HCT116 (cell line): ENCODE measurements at regions not wholly inside any gene's neighbourhood (a gene's known extent, or its start where the extent isn't known, plus 50 kb on each side); places are given as distances from the start of the nearest gene placed in this dataset.

Source experiments
- ATAC-seq: fragments of 200-7000 bp; cut with Tn5 transposase; 2 replicates; pipeline ENCODE4 v1.9.1; 2020; ENCODE audit warnings: mild to moderate bottlenecking, moderate library complexity
- BruUV-seq: library from RNA; stranded (reverse); fragments of 400-500 nt; replicated peaks from 2 replicates; lab custom pipeline; 2021; lab: Mats Ljungman, UMichigan
- CTCF ChIA-PET: fragments of 300-600 bp; sonication (Branson Sonifier 250); formaldehyde crosslinking; loops from one replicate; lab custom pipeline; 2021; ENCODE audit warnings: antibody characterized with exemption; lab: Charles Lee
- POLR2A ChIA-PET: fragments of 300-600, 350-600 bp; sonication (Branson Sonifier 250); formaldehyde crosslinking; loops from one replicate; lab custom pipeline; 2021; ENCODE audit warnings: antibody characterized with exemption; lab: Charles Lee
- RAD21 ChIA-PET, 2 experiments: fragments of 300-600 bp; sonication (Branson Sonifier 250); formaldehyde crosslinking; loops; one replicate each; lab custom pipeline; 2023; ENCODE audit warnings: low total read pairs in 2 of 2; ENCODE audit not compliant: uncharacterized antibody in 2 of 2, unreplicated experiment in 2 of 2, low non-redundant PET in 1 of 2; lab: Charles Lee
- DNase-seq: peaks from one replicate; pipeline ENCODE4 v3.0.0-alpha.2; 2010; ENCODE audit warnings: low read depth, low spot score
- H2AFZ ChIP-seq: fragments of 200-600 bp; shearing (Covaris generic), sonication (generic); 2 replicates; pipeline ENCODE4 v1.6.1; 2017; ENCODE audit warnings: low read depth, mixed run types, mixed read lengths, antibody characterized with exemption, low read length; ENCODE audit not compliant: poor library complexity, severe bottlenecking
- H3K27ac ChIP-seq: 2 replicates; pipeline ENCODE4 v1.5.1; 2012; ENCODE audit warnings: low read depth, low read length
- H3K27me3 ChIP-seq: fragments of 200-600 bp; sonication (generic); 2 replicates; pipeline ENCODE4 v1.6.1; 2016; ENCODE audit warnings: mixed run types, low read length, mixed read lengths; ENCODE audit not compliant: insufficient read depth
- H3K36me3 ChIP-seq, 2 experiments: fragments of 200-500 bp in 1 of 2; fragments of 200-600 bp in 1 of 2; sonication (Bioruptor generic) in 1 of 2; sonication (generic) in 1 of 2; 2 replicates each; pipeline versions ENCODE4 v1.5.1 to v1.6.1; 2014 to 2016; ENCODE audit warnings: low read length in 2 of 2, inconsistent platforms in 1 of 2, mixed read lengths in 1 of 2, mixed run types in 1 of 2; ENCODE audit not compliant: insufficient read depth in 2 of 2, control insufficient read depth in 1 of 2
- H3K4me1 ChIP-seq, 2 experiments: fragments of 200-600 bp in 1 of 2; sonication (generic) in 1 of 2; 2 replicates each; pipeline versions ENCODE4 v1.5.1 to v1.6.1; 2012 to 2017; ENCODE audit warnings: low read length in 2 of 2, inconsistent platforms in 1 of 2, mild to moderate bottlenecking in 1 of 2, mixed read lengths in 1 of 2, mixed run types in 1 of 2, moderate library complexity in 1 of 2; ENCODE audit not compliant: insufficient read depth in 2 of 2, control insufficient read depth in 1 of 2
- H3K4me2 ChIP-seq: fragments of 200-600 bp; sonication (generic); 2 replicates; pipeline ENCODE4 v1.6.1; 2017; ENCODE audit warnings: mixed run types, low read length, mixed read lengths
- H3K4me3 ChIP-seq, 2 experiments: fragments of 200-600 bp in 1 of 2; sonication (generic) in 1 of 2; replicated peaks in 1 of 2; 2 replicates each; pipeline ENCODE4 v1.5.1; 2011 to 2016; ENCODE audit warnings: low read length in 2 of 2, control low read depth in 1 of 2, low read depth in 1 of 2, mild to moderate bottlenecking in 1 of 2, mixed read lengths in 1 of 2, mixed run types in 1 of 2
- H3K79me2 ChIP-seq: fragments of 200-600 bp; sonication (generic); 2 replicates; pipeline ENCODE4 v1.6.1; 2017; ENCODE audit warnings: mild to moderate bottlenecking, mixed run types, low read length, moderate library complexity, mixed read lengths; ENCODE audit not compliant: insufficient read depth
- H3K9ac ChIP-seq: fragments of 200-600 bp; sonication (generic); 2 replicates; pipeline ENCODE4 v1.6.1; 2016; ENCODE audit warnings: low read length, mixed read lengths
- H3K9me2 ChIP-seq: fragments of 200-600 bp; sonication (generic), shearing (Covaris generic); 2 replicates; pipeline ENCODE4 v1.6.1; 2017; ENCODE audit warnings: mixed run types, mild to moderate bottlenecking, moderate library complexity; ENCODE audit not compliant: insufficient read depth
- H3K9me3 ChIP-seq, 2 experiments: fragments of 200-500 bp in 1 of 2; fragments of 200-600 bp in 1 of 2; sonication (Bioruptor generic) in 1 of 2; sonication (generic) in 1 of 2; 2 replicates each; pipeline ENCODE4 v1.6.1; 2014 to 2017; ENCODE audit warnings: low read length in 2 of 2, mixed read lengths in 2 of 2, inconsistent platforms in 1 of 2, low read depth in 1 of 2, mild to moderate bottlenecking in 1 of 2, mixed run types in 1 of 2, moderate library complexity in 1 of 2; ENCODE audit not compliant: control insufficient read depth in 1 of 2, insufficient read depth in 1 of 2
- H4K20me1 ChIP-seq: fragments of 200-600 bp; sonication (generic), shearing (Covaris generic); 2 replicates; pipeline ENCODE4 v1.6.1; 2017; ENCODE audit warnings: mixed run types, mild to moderate bottlenecking, moderate library complexity; ENCODE audit not compliant: insufficient read depth
- CBX3 ChIP-seq: IDR thresholded peaks from 2 replicates; pipeline ENCODE4 v1.6.1; 2012; ENCODE audit warnings: low read depth
- CEBPB ChIP-seq: IDR thresholded peaks from 2 replicates; pipeline ENCODE4 v1.6.1; 2012; ENCODE audit warnings: low read depth
- EGR1 ChIP-seq: IDR thresholded peaks from 2 replicates; pipeline ENCODE4 v1.6.1; 2012; ENCODE audit warnings: low read depth
- ELF1 ChIP-seq: IDR thresholded peaks from 2 replicates; pipeline ENCODE4 v1.6.1; 2012; ENCODE audit warnings: low read depth, borderline replicate concordance
- EZH2phosphoT487 ChIP-seq: fragments of 200-600 bp; IDR thresholded peaks from 2 replicates; pipeline ENCODE4 v1.6.1; 2018; ENCODE audit warnings: antibody characterized with exemption, borderline replicate concordance
- REST ChIP-seq: IDR thresholded peaks from 2 replicates; pipeline ENCODE4 v1.6.1; 2012; ENCODE audit warnings: low read depth
- SP1 ChIP-seq: IDR thresholded peaks from 2 replicates; pipeline ENCODE4 v1.6.1; 2012; ENCODE audit warnings: low read depth
- YY1 ChIP-seq: IDR thresholded peaks from 2 replicates; pipeline ENCODE4 v1.6.1; 2011; ENCODE audit warnings: low read length, low read depth, moderate library complexity, mild to moderate bottlenecking; ENCODE audit not compliant: insufficient replicate concordance; ENCODE audit errors: extremely low read depth
- ZFX ChIP-seq: fragments of 450-650 bp; IDR thresholded peaks from 2 replicates; pipeline ENCODE4 v1.6.1; 2017
- intact Hi-C: fragments of 100-400 bp; cut with micrococcal nuclease; formaldehyde crosslinking; loops from 2 replicates; pipeline ENCODE4 v1.10.0; 2022

- H3K4me1 ChIP-seq, result no peaks in the 10 kb centered on the region
- H3K36me3 ChIP-seq, result no peaks in the 10 kb centered on the region
- H2AFZ ChIP-seq, result no peak overlapping the region
- no peak for ATAC-seq
- H3K9me3 ChIP-seq, result peaks cover 0 to 12% of the 10 kb centered on the region in 2 experiments; a peak in 2 of 4 replicates
- no peaks in the 10 kb centered on the region for H3K79me2 ChIP-seq
- intact Hi-C loops, result no loop called here
- TF ChIP-seq CEBPB, result no peak
- CTCF ChIA-PET, result no interaction called here
- no peak overlapping the region for H3K4me2 ChIP-seq
- H3K9ac ChIP-seq, result no peak overlapping the region
- H3K9me2 ChIP-seq, result no peaks in the 10 kb centered on the region
- no TSS peak for BruUV-seq
- H3K27me3 ChIP-seq, result no peaks in the 10 kb centered on the region
- RAD21 ChIA-PET, result no interaction called here
- no peaks in the 10 kb centered on the region for H4K20me1 ChIP-seq
- DNase-seq, result no peak
- H3K27ac ChIP-seq, result no peak overlapping the region
- POLR2A ChIA-PET, result no interaction called here
- H3K4me3 ChIP-seq, result no peak overlapping the region
Measured at GRCh38 chr5:162520878-162521277, 453.3 kb downstream of the GABRG2 start.

- no peak overlapping the region for H3K4me2 ChIP-seq
- H3K27ac ChIP-seq, result no peak overlapping the region
- CTCF ChIA-PET, result no interaction called here
- H3K79me2 ChIP-seq, result no peaks in the 10 kb centered on the region
- peaks cover 0 to 3% of the 10 kb centered on the region in 2 experiments; a peak in 2 of 4 replicates for H3K9me3 ChIP-seq
- H2AFZ ChIP-seq, result no peak overlapping the region
- no peaks in the 10 kb centered on the region for H3K9me2 ChIP-seq
- ATAC-seq, result no peak
- TF ChIP-seq YY1, result no peak
- no peak for TF ChIP-seq SP1
- no peak for TF ChIP-seq ZFX
- no peak for TF ChIP-seq REST
- no peak for TF ChIP-seq EGR1
- no peak for TF ChIP-seq EZH2phosphoT487
- TF ChIP-seq CBX3, result no peak
- TF ChIP-seq ELF1, result no peak
- TF ChIP-seq, all 23 proteins: peak for 0
- Histone ChIP-seq H3K27me3 (no peaks in the 10 kb centered on the region), H3K9ac (no peak overlapping the region), H3K4me1 (no peaks in the 10 kb centered on the region), H3K36me3 (no peaks in the 10 kb centered on the region), H3K4me3 (no peak overlapping the region), H4K20me1 (no peaks in the 10 kb centered on the region)
- RAD21 ChIA-PET, result no interaction called here
- POLR2A ChIA-PET, result no interaction called here
- no peak for DNase-seq
- intact Hi-C loops, result no loop called here
- BruUV-seq, result no TSS peak
Measured at GRCh38 chr5:162529209-162529608, 461.6 kb downstream of the GABRG2 start.
